Hepatocyte (in vitro differentiated cells): ENCODE measurements at regions not wholly inside any gene's neighbourhood (a gene's known extent, or its start where the extent isn't known, plus 50 kb on each side); places are given as distances from the start of the nearest gene placed in this dataset.

Experiments used
- DNase-seq: peaks from one replicate; pipeline ENCODE4 v3.0.0-alpha.2; 2016; ENCODE audit warnings: low spot score
- H2AFZ ChIP-seq: fragments of 200-600 bp; sonication (generic); 2 replicates; pipeline ENCODE4 v1.6.0; 2016; ENCODE audit warnings: antibody characterized with exemption, mild to moderate bottlenecking
- H3K27ac ChIP-seq: fragments of 200-600 bp; sonication (generic); 2 replicates; pipeline ENCODE4 v1.5.1; 2016; ENCODE audit warnings: mild to moderate bottlenecking
- H3K27me3 ChIP-seq: fragments of 200-600 bp; sonication (generic); 2 replicates; pipeline ENCODE4 v1.6.1; 2016
- H3K36me3 ChIP-seq: fragments of 200-600 bp; sonication (generic); replicated peaks from 2 replicates; pipeline ENCODE4 v1.5.1; 2016; ENCODE audit warnings: low read depth; ENCODE audit not compliant: insufficient read depth
- H3K4me1 ChIP-seq: fragments of 200-600 bp; sonication (generic); 2 replicates; pipeline ENCODE4 v1.5.1; 2016; ENCODE audit warnings: mild to moderate bottlenecking, moderate library complexity; ENCODE audit not compliant: insufficient read depth
- H3K4me2 ChIP-seq: fragments of 200-600 bp; sonication (generic); 2 replicates; pipeline ENCODE4 v1.6.0; 2016
- H3K4me3 ChIP-seq: fragments of 200-600 bp; sonication (generic); 2 replicates; pipeline ENCODE4 v1.5.1; 2016; ENCODE audit warnings: mild to moderate bottlenecking
- H3K79me2 ChIP-seq: fragments of 200-600 bp; sonication (generic); 2 replicates; pipeline ENCODE4 v1.6.0; 2017; ENCODE audit warnings: mild to moderate bottlenecking
- H3K9me2 ChIP-seq: fragments of 200-600 bp; sonication (generic); replicated peaks from 2 replicates; pipeline ENCODE4 v1.6.0; 2017; ENCODE audit warnings: mild to moderate bottlenecking; ENCODE audit not compliant: insufficient read depth
- H3K9me3 ChIP-seq: fragments of 200-600 bp; sonication (generic); 2 replicates; pipeline ENCODE4 v1.5.1; 2016; ENCODE audit warnings: low read depth, mild to moderate bottlenecking
- H4K20me1 ChIP-seq: fragments of 200-600 bp; sonication (generic); 2 replicates; pipeline ENCODE4 v1.6.0; 2016; ENCODE audit warnings: mild to moderate bottlenecking; ENCODE audit not compliant: insufficient read depth, poor library complexity, severe bottlenecking
- EZH2 ChIP-seq: fragments of 200-600 bp; sonication (generic); IDR thresholded peaks from 2 replicates; pipeline ENCODE4 v1.6.1; 2016; ENCODE audit warnings: antibody characterized with exemption, mild to moderate bottlenecking, borderline replicate concordance
- EZH2phosphoT487 ChIP-seq: fragments of 200-600 bp; sonication (generic); IDR thresholded peaks from one replicate; pipeline ENCODE4 v1.6.1; 2018; ENCODE audit warnings: antibody characterized with exemption, mild to moderate bottlenecking, low read depth, moderate library complexity; ENCODE audit not compliant: unreplicated experiment, severe bottlenecking
- WGBS: methylation state at CpG from one replicate; pipeline ENCODE4 v1.1.6; 2016; ENCODE audit warnings: low lambda C conversion rate; ENCODE audit errors: missing lambda C conversion rate; 5-methylcytosine and 5-hydroxymethylcytosine counted together
- TF ChIP-seq, protein P1 (sequence below): fragments of 200-600 bp; sonication (generic); IDR thresholded peaks from 2 replicates; pipeline ENCODE4 v1.5.1; 2016; ENCODE audit warnings: antibody characterized with exemption, mild to moderate bottlenecking; ENCODE audit not compliant: poor library complexity

DNA sequence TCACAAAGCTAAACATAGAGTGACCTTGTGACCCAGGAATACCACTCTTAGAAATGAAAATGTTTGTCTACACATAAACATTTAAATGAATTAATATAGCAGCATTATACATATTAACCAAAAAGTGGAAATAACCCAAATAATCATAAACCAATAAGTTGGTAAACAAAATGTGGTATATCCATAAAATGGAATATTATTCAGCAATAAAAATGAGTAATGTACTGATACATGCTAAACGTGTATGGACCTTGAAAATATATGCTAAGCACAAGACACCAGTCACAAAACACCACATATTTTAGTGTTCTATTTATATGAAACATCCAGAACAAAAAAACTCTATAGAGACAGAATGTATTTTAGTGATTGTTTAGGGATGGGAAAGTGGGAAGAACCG lies 68.9 kb upstream of the FUT9 start:
- no peaks in the 10 kb centered on the region for H3K9me3 ChIP-seq
- H2AFZ ChIP-seq, result no peak overlapping the region
- no peaks in the 10 kb centered on the region for H3K36me3 ChIP-seq
- H3K4me3 ChIP-seq, result no peak overlapping the region
- H3K27ac ChIP-seq, result no peak overlapping the region
- no peak overlapping the region for H3K4me2 ChIP-seq
- no peak for DNase-seq
- H3K79me2 ChIP-seq, result no peaks in the 10 kb centered on the region
- no peaks in the 10 kb centered on the region for H4K20me1 ChIP-seq
- no peaks in the 10 kb centered on the region for H3K27me3 ChIP-seq
- 92% methylated on average over 2 of the region's 2 CpGs for WGBS
- TF ChIP-seq EZH2, result no peak
- TF ChIP-seq, protein P1, sequence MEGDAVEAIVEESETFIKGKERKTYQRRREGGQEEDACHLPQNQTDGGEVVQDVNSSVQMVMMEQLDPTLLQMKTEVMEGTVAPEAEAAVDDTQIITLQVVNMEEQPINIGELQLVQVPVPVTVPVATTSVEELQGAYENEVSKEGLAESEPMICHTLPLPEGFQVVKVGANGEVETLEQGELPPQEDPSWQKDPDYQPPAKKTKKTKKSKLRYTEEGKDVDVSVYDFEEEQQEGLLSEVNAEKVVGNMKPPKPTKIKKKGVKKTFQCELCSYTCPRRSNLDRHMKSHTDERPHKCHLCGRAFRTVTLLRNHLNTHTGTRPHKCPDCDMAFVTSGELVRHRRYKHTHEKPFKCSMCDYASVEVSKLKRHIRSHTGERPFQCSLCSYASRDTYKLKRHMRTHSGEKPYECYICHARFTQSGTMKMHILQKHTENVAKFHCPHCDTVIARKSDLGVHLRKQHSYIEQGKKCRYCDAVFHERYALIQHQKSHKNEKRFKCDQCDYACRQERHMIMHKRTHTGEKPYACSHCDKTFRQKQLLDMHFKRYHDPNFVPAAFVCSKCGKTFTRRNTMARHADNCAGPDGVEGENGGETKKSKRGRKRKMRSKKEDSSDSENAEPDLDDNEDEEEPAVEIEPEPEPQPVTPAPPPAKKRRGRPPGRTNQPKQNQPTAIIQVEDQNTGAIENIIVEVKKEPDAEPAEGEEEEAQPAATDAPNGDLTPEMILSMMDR, result no peak
- TF ChIP-seq EZH2phosphoT487, result no peak
- no peaks in the 10 kb centered on the region for H3K4me1 ChIP-seq
- H3K9me2 ChIP-seq, result no peaks in the 10 kb centered on the region

DNA sequence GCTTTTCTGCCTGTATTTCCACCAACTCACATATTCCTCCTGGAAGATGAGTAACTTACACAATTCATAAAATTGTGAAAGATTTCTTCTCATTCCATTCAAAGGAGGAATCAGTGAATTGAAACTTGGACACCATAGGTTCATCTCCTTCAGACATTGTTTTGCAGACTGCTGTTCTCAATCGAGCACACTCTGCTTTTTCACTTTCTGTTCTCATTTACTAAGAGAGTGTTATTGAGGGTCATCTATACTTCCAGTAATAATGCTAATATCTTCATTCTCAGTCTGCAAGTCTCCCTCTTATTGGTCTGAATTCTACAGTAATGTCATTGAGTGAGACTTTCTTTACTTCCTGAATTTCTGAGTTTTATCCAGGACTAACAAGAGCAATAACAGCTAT lies 67.5 kb upstream of the FUT9 start:
- H3K9me2 ChIP-seq, result no peaks in the 10 kb centered on the region
- no peaks in the 10 kb centered on the region for H3K9me3 ChIP-seq
- H3K27ac ChIP-seq, result no peak overlapping the region
- no peak overlapping the region for H2AFZ ChIP-seq
- no peaks in the 10 kb centered on the region for H3K27me3 ChIP-seq
- no peaks in the 10 kb centered on the region for H4K20me1 ChIP-seq
- H3K36me3 ChIP-seq, result no peaks in the 10 kb centered on the region
- 81% methylated on average over 1 of the region's 1 CpG for WGBS
- H3K4me1 ChIP-seq, result no peaks in the 10 kb centered on the region
- no peaks in the 10 kb centered on the region for H3K79me2 ChIP-seq
- DNase-seq, result no peak
- no peak overlapping the region for H3K4me2 ChIP-seq
- no peak overlapping the region for H3K4me3 ChIP-seq
- TF ChIP-seq EZH2phosphoT487 (no peak), EZH2 (no peak)
- TF ChIP-seq, protein P1, result no peak

DNA sequence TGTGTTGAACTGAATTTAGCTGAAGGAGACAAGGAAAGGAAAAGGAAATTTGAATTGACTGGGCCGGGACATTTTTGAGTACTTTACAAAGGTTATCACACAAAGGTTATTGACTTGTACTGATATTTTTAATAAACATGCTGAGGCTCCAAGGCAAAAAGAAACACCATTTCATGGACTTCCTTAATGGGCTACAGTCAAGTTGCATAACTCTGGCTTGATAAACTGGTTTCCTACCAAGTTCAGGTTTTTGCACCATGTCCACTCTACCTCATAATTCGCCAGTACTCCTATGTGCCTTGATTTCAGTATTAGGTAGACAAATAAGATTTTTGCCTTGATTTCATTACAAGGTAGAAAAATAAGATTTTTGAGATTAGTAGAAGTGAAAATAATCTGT lies 65.8 kb upstream of the FUT9 start:
- Histone ChIP-seq H3K27me3 (no peaks in the 10 kb centered on the region), H3K27ac (no peak overlapping the region), H3K4me1 (no peaks in the 10 kb centered on the region), H4K20me1 (no peaks in the 10 kb centered on the region), H3K9me2 (no peaks in the 10 kb centered on the region), H3K4me3 (no peak overlapping the region), H3K36me3 (no peaks in the 10 kb centered on the region), H3K4me2 (no peak overlapping the region), H3K9me3 (no peaks in the 10 kb centered on the region), H3K79me2 (no peaks in the 10 kb centered on the region), H2AFZ (no peak overlapping the region)
- 76% methylated on average over 2 of the region's 2 CpGs for WGBS
- DNase-seq, result no peak
- TF ChIP-seq EZH2phosphoT487 (no peak), EZH2 (no peak)
- TF ChIP-seq, protein P1, result no peak

DNA sequence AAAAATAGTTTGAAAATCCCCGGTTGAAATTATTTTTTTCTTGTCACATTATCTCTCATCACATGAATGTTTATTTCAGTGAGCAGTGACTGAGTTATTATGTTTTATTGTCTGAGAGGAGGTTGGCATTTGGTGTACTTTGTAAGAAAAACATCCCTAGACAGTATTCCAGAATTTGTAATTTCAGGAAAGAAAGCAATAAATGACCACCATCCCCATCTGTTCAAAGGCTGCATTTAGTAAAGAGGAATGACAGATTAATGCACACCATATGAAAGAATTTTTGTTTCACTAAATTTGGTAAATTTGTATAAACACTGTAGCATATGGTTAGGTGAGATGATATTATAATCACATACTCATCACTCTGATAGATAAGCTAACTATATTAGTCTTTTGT lies 57.1 kb upstream of the FUT9 start:
- TF ChIP-seq, protein P1, result no peak
- TF ChIP-seq EZH2phosphoT487 (no peak), EZH2 (no peak)
- Histone ChIP-seq H3K36me3 (no peaks in the 10 kb centered on the region), H3K27me3 (no peaks in the 10 kb centered on the region), H3K9me3 (no peaks in the 10 kb centered on the region), H3K4me2 (no peak overlapping the region), H3K4me1 (no peaks in the 10 kb centered on the region), H3K27ac (no peak overlapping the region), H3K79me2 (no peaks in the 10 kb centered on the region), H3K9me2 (no peaks in the 10 kb centered on the region), H2AFZ (no peak overlapping the region), H4K20me1 (no peaks in the 10 kb centered on the region), H3K4me3 (no peak overlapping the region)
- DNase-seq, result no peak
- WGBS, result 60% methylated on average over 1 of the region's 1 CpG
